Hematopoietic multipotent progenitor cell treated with erythropoietin and hydrocortisone succinate and interleukin-3 and kit ligand, for 6 days (in vitro differentiated cells): ENCODE measurements at regions not wholly inside any gene's neighbourhood (a gene's known extent, or its start where the extent isn't known, plus 50 kb on each side); places are given as distances from the start of the nearest gene placed in this dataset.

Experiments
- DNase-seq: peaks from one replicate; pipeline ENCODE4 v3.0.0-alpha.2; 2015

- DNase-seq: no peak
These were observed 224.2 kb downstream of the SYK start for GRCh38 chr9:91025856-91026255.

- DNase-seq: no peak
These were observed 224.6 kb downstream of the SYK start for GRCh38 chr9:91026266-91026665.

- DNase-seq: no peak
These were observed 225.4 kb downstream of the SYK start for GRCh38 chr9:91027005-91027404.

GRCh38 chr9:91028166-91028827 is 226.7 kb downstream of the SYK start:
- DNase-seq: no peak

- DNase-seq: no peak
These were observed 228.2 kb downstream of the SYK start for GRCh38 chr9:91029650-91030361.

GRCh38 chr9:91032121-91032531 is 230.5 kb downstream of the SYK start:
- DNase-seq: no peak

- DNase-seq: no peak
These were observed 231.7 kb downstream of the SYK start for GRCh38 chr9:91033270-91033669.

GRCh38 chr9:91033797-91034196 is 232.2 kb downstream of the SYK start:
- peak; percentile 45 for DNase-seq

GRCh38 chr9:91034521-91034920 is 232.9 kb downstream of the SYK start:
- no peak for DNase-seq

- no peak for DNase-seq
These were observed 233.6 kb downstream of the SYK start for GRCh38 chr9:91034976-91035824.

GRCh38 chr9:91035825-91036208 is 234.2 kb downstream of the SYK start:
- no peak for DNase-seq

GRCh38 chr9:91036356-91036755 is 234.7 kb downstream of the SYK start:
- no peak for DNase-seq

- peak; percentile 94 for DNase-seq
These were observed 235.3 kb downstream of the SYK start for GRCh38 chr9:91036826-91037510.

GRCh38 chr9:91037511-91038482 is 236.2 kb downstream of the SYK start:
- no peak for DNase-seq

- no peak for DNase-seq
These were observed 237.0 kb downstream of the SYK start for GRCh38 chr9:91038483-91039124.

- DNase-seq: no peak
These were observed 237.7 kb downstream of the SYK start for GRCh38 chr9:91039125-91039834.

- no peak for DNase-seq
These were observed 238.2 kb downstream of the SYK start for GRCh38 chr9:91039835-91040140.

GRCh38 chr9:91040371-91041215 is 239.0 kb downstream of the SYK start:
- DNase-seq: no peak

GRCh38 chr9:91042024-91042423 is 240.4 kb downstream of the SYK start:
- no peak for DNase-seq

GRCh38 chr9:91042541-91042940 is 240.9 kb downstream of the SYK start:
- no peak for DNase-seq
